Fibroblast of lung (primary cell): ENCODE measurements at regions not wholly inside any gene's neighbourhood (a gene's known extent, or its start where the extent isn't known, plus 50 kb on each side); places are given as distances from the start of the nearest gene placed in this dataset.

Experiments
- DNase-seq, 2 donors: peaks; one replicate each; pipeline versions ENCODE4 v3.0.0 to v3.0.0-alpha.2; 2010; ENCODE audit warnings: low read depth in 2 of 2
- H2AFZ ChIP-seq: 2 replicates; pipeline ENCODE4 v1.5.1; 2012; ENCODE audit warnings: low read length, control low read depth, inconsistent platforms
- H3K27ac ChIP-seq: 2 replicates; pipeline ENCODE4 v1.5.1; 2011; ENCODE audit warnings: low read length, control low read depth; ENCODE audit not compliant: insufficient read depth
- H3K27me3 ChIP-seq: 2 replicates; pipeline ENCODE4 v1.5.1; 2011; ENCODE audit warnings: mild to moderate bottlenecking, low read length; ENCODE audit not compliant: control insufficient read depth, insufficient read depth
- H3K36me3 ChIP-seq: 2 replicates; pipeline ENCODE4 v1.5.1; 2011; ENCODE audit warnings: low read length; ENCODE audit not compliant: control insufficient read depth, insufficient read depth
- H3K4me1 ChIP-seq: 2 replicates; pipeline ENCODE4 v1.5.1; 2011; ENCODE audit warnings: low read length; ENCODE audit not compliant: control insufficient read depth, insufficient read depth; ENCODE audit errors: extremely low read depth
- H3K4me2 ChIP-seq: 2 replicates; pipeline ENCODE4 v1.5.1; 2011; ENCODE audit warnings: low read length, control low read depth; ENCODE audit not compliant: insufficient read depth; ENCODE audit errors: extremely low read depth
- H3K4me3 ChIP-seq, 4 experiments: fragments of 200-600 bp in 1 of 4; sonication (generic) in 1 of 4; replicated peaks in 1 of 4; 2 replicates each; pipeline ENCODE4 v1.5.1; 2011 to 2016; ENCODE audit warnings: low read length in 4 of 4, low read depth in 3 of 4, mild to moderate bottlenecking in 3 of 4, control low read depth in 2 of 4, inconsistent platforms in 1 of 4, mixed read lengths in 1 of 4; ENCODE audit not compliant: insufficient read depth in 1 of 4; ENCODE audit errors: control extremely low read depth in 1 of 4
- H3K79me2 ChIP-seq: 2 replicates; pipeline ENCODE4 v1.5.1; 2012; ENCODE audit warnings: mild to moderate bottlenecking, low read length, inconsistent platforms; ENCODE audit not compliant: control insufficient read depth, insufficient read depth
- H3K9ac ChIP-seq: 2 replicates; pipeline ENCODE4 v1.5.1; 2011; ENCODE audit warnings: mild to moderate bottlenecking, low read length, control low read depth; ENCODE audit not compliant: insufficient read depth
- H3K9me3 ChIP-seq: 2 replicates; pipeline ENCODE4 v1.5.1; 2012; ENCODE audit warnings: low read depth, low read length; ENCODE audit not compliant: control insufficient read depth, insufficient read depth
- H4K20me1 ChIP-seq: 2 replicates; pipeline ENCODE4 v1.5.1; 2011; ENCODE audit warnings: low read length; ENCODE audit not compliant: control insufficient read depth, insufficient read depth; ENCODE audit errors: extremely low read depth
- EZH2 ChIP-seq: IDR thresholded peaks from 2 replicates; pipeline ENCODE4 v1.5.1; 2012; ENCODE audit warnings: low read length, control low read depth, mild to moderate bottlenecking; ENCODE audit errors: missing control alignments
- TF ChIP-seq, protein P1 (sequence below), 2 donors: IDR thresholded peaks in 1 of 2; conservative IDR thresholded peaks in 1 of 2; 1 replicate in 1 of 2; 2 replicates in 1 of 2; pipeline ENCODE4 v1.5.1; 2011 to 2012; ENCODE audit warnings: low read length in 2 of 2, control low read depth in 1 of 2, inconsistent platforms in 1 of 2, low read depth in 1 of 2, mild to moderate bottlenecking in 1 of 2

DNA sequence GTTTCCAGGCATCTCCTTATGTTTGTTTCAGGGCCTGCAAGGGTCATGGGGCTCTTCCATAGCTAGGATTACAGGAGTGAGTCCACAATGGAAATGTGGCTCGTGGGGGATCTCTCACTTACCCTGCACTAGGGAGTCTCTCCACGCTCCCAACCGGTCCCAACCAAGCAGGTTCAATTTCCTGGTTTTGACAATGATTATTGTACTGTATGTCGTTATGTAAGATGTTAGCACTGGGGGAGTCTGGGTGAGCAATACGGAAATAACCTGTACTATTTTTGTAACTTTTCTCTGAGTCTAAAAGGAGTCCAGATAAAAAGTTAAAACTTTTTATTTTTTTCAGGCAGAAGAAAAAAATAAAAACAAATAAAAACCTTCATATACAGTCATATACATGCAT, 325.7 kb upstream of the RGS6 start:
- H3K4me3 ChIP-seq: no peak overlapping the region
- no peak overlapping the region for H3K9ac ChIP-seq
- no peak for DNase-seq
- H3K4me1 ChIP-seq: no peaks in the 10 kb centered on the region
- H2AFZ ChIP-seq: no peak overlapping the region
- H3K27ac ChIP-seq: no peak overlapping the region
- TF ChIP-seq, protein P1, sequence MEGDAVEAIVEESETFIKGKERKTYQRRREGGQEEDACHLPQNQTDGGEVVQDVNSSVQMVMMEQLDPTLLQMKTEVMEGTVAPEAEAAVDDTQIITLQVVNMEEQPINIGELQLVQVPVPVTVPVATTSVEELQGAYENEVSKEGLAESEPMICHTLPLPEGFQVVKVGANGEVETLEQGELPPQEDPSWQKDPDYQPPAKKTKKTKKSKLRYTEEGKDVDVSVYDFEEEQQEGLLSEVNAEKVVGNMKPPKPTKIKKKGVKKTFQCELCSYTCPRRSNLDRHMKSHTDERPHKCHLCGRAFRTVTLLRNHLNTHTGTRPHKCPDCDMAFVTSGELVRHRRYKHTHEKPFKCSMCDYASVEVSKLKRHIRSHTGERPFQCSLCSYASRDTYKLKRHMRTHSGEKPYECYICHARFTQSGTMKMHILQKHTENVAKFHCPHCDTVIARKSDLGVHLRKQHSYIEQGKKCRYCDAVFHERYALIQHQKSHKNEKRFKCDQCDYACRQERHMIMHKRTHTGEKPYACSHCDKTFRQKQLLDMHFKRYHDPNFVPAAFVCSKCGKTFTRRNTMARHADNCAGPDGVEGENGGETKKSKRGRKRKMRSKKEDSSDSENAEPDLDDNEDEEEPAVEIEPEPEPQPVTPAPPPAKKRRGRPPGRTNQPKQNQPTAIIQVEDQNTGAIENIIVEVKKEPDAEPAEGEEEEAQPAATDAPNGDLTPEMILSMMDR (conservative IDR thresholded peaks at IDR 0.05 in 1 of 2, IDR thresholded peaks at IDR 0.05 in 1 of 2; ENCODE audit: low read depth in 1 of 2, low read length in 2 of 2): no peak
- no peak for TF ChIP-seq EZH2
- H3K4me2 ChIP-seq: no peak overlapping the region
- peaks cover 7% of the 10 kb centered on the region for H3K79me2 ChIP-seq
- no peaks in the 10 kb centered on the region for H3K9me3 ChIP-seq
- no peaks in the 10 kb centered on the region for H3K27me3 ChIP-seq
- H4K20me1 ChIP-seq: no peaks in the 10 kb centered on the region
- H3K36me3 ChIP-seq: peaks cover 1% of the 10 kb centered on the region

DNA sequence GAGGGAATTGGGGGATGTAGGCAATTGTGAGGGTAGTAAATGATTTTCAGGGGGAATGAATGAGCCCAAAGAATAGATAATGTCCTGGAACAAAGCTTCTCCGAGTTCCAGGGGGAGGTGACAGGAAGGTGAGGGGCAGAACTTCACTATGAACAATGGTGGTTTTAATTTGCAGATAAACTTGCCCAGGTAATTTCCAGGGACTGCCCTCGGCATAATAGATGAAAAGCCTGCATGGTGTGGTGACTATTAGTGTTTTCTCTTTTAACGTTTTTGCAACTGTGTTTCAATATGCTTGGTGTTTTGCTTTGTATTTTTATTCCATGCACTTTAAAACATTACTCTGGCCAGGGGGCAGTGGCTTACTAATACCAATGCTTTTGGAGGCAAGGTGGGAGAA, 325.2 kb upstream of the RGS6 start:
- H2AFZ ChIP-seq: no peak overlapping the region
- no peaks in the 10 kb centered on the region for H3K27me3 ChIP-seq
- TF ChIP-seq, protein P1 (conservative IDR thresholded peaks at IDR 0.05 in 1 of 2, IDR thresholded peaks at IDR 0.05 in 1 of 2; ENCODE audit: low read depth in 1 of 2, low read length in 2 of 2): no peak
- no peak for TF ChIP-seq EZH2
- H3K4me2 ChIP-seq: no peak overlapping the region
- H3K27ac ChIP-seq: no peak overlapping the region
- no peaks in the 10 kb centered on the region for H3K9me3 ChIP-seq
- H3K79me2 ChIP-seq: peaks cover 7% of the 10 kb centered on the region
- no peak overlapping the region for H3K9ac ChIP-seq
- no peaks in the 10 kb centered on the region for H3K4me1 ChIP-seq
- H4K20me1 ChIP-seq: no peaks in the 10 kb centered on the region
- no peak overlapping the region for H3K4me3 ChIP-seq
- peaks cover 1% of the 10 kb centered on the region for H3K36me3 ChIP-seq
- DNase-seq: no peak

DNA sequence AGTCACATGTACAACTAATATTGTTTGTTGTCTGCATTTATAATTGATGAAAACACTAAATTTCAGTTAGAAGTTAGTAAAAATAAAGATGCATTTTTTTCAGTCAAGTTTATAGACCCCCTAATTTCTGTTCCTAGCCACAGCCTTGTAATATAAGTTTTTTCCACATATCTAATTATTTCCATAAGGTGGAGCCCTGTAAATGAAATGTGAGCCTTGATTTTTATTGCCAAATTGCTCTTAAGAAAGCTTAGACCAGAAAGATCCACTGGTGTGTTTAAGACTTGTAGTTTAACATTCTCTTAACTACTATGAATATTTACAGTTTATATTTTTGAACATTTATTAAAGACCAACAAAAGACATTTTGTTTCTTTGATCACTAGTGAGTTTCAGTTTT, 322.1 kb upstream of the RGS6 start:
- Histone ChIP-seq H3K4me3 (no peak overlapping the region), H3K27me3 (no peaks in the 10 kb centered on the region), H3K27ac (no peak overlapping the region), H3K4me1 (no peaks in the 10 kb centered on the region), H3K79me2 (peaks cover 7% of the 10 kb centered on the region), H2AFZ (no peak overlapping the region), H4K20me1 (no peaks in the 10 kb centered on the region), H3K9me3 (no peaks in the 10 kb centered on the region), H3K4me2 (no peak overlapping the region), H3K9ac (no peak overlapping the region), H3K36me3 (peaks cover 1% of the 10 kb centered on the region)
- no peak for TF ChIP-seq EZH2
- TF ChIP-seq, protein P1 (conservative IDR thresholded peaks at IDR 0.05 in 1 of 2, IDR thresholded peaks at IDR 0.05 in 1 of 2; ENCODE audit: low read depth in 1 of 2, low read length in 2 of 2): no peak
- peak in 1 of 2 donors; percentile 60 for DNase-seq
